ENCODE measurements at regions not wholly inside any gene's neighbourhood (a gene's known extent, or its start where the extent isn't known, plus 50 kb on each side); places are given as distances from the start of the nearest gene placed in this dataset.

- POLR2A ChIA-PET: interaction anchor here (0.7 kb wide), 1 partner anchor 23 kb away, joined by 6 read pairs; no protein-coding TSS in a partner anchor
- DNase-seq (ENCODE audit: low read depth): no peak
Observed at GRCh38 chr3:150170852-150171520, 200.3 kb upstream of the PFN2 start.

GRCh38 chr3:150169330-150169940, 198.7 kb upstream of the PFN2 start:
- ChIA-PET POLR2A (no interaction called here), CTCF (no interaction called here)
- no peak for DNase-seq (ENCODE audit: low read depth)
- Histone ChIP-seq H3K27me3 (ENCODE audit: control insufficient read depth, insufficient read depth, low read length) (no peaks in the 10 kb centered on the region), H3K4me3 (ENCODE audit: low read depth, low read length) (no peak overlapping the region), H3K36me3 (ENCODE audit: control insufficient read depth, insufficient read depth, low read length) (no peaks in the 10 kb centered on the region)
- TF ChIP-seq CTCF (IDR thresholded peaks at IDR 0.05; ENCODE audit: insufficient read depth, low read depth, low read length): no peak

More at GRCh38 chr3:150170852-150171520, 200.3 kb upstream of the PFN2 start:
- TF ChIP-seq CTCF (IDR thresholded peaks at IDR 0.05; ENCODE audit: insufficient read depth, low read depth, low read length): no peak
- no peaks in the 10 kb centered on the region for H3K27me3 ChIP-seq (ENCODE audit: control insufficient read depth, insufficient read depth, low read length)
- CTCF ChIA-PET: interaction anchor here (1.3 kb wide), 1 partner anchor 13 kb away, joined by 3 read pairs; no protein-coding TSS in a partner anchor
- H3K36me3 ChIP-seq (ENCODE audit: control insufficient read depth, insufficient read depth, low read length): no peaks in the 10 kb centered on the region
- H3K4me3 ChIP-seq (ENCODE audit: low read depth, low read length): no peak overlapping the region

GRCh38 chr3:150168698-150169097, 198.0 kb upstream of the PFN2 start:
- Histone ChIP-seq H3K27me3 (ENCODE audit: control insufficient read depth, insufficient read depth, low read length) (no peaks in the 10 kb centered on the region), H3K36me3 (ENCODE audit: control insufficient read depth, insufficient read depth, low read length) (no peaks in the 10 kb centered on the region), H3K4me3 (ENCODE audit: low read depth, low read length) (no peak overlapping the region)
- POLR2A ChIA-PET: no interaction called here
- CTCF ChIA-PET: no interaction called here
- no peak for TF ChIP-seq CTCF (IDR thresholded peaks at IDR 0.05; ENCODE audit: insufficient read depth, low read depth, low read length)
- DNase-seq (ENCODE audit: low read depth): no peak

- H3K27me3 ChIP-seq (ENCODE audit: control insufficient read depth, insufficient read depth, low read length): no peaks in the 10 kb centered on the region
- CTCF ChIA-PET: interaction anchor here (1.4 kb wide), 1 partner anchor 15 kb away, joined by 3 read pairs; no protein-coding TSS in a partner anchor
- no peak for DNase-seq (ENCODE audit: low read depth)
- POLR2A ChIA-PET: no interaction called here
- no peaks in the 10 kb centered on the region for H3K36me3 ChIP-seq (ENCODE audit: control insufficient read depth, insufficient read depth, low read length)
- TF ChIP-seq CTCF (IDR thresholded peaks at IDR 0.05; ENCODE audit: insufficient read depth, low read depth, low read length): no peak
- H3K4me3 ChIP-seq (ENCODE audit: low read depth, low read length): no peak overlapping the region
Observed at GRCh38 chr3:150165396-150166094, 194.8 kb upstream of the PFN2 start.

- TF ChIP-seq CTCF (IDR thresholded peaks at IDR 0.05; ENCODE audit: insufficient read depth, low read depth, low read length): no peak
- CTCF ChIA-PET: interaction anchor here (1.9 kb wide), 1 partner anchor 14 kb away, joined by 6 read pairs; no protein-coding TSS in a partner anchor
Observed at GRCh38 chr3:150161011-150161410, 190.3 kb upstream of the PFN2 start.

More at GRCh38 chr3:150161011-150161410, 190.3 kb upstream of the PFN2 start:
- DNase-seq (ENCODE audit: low read depth): no peak
- H3K4me3 ChIP-seq (ENCODE audit: low read depth, low read length): no peak overlapping the region
- POLR2A ChIA-PET: no interaction called here
- H3K36me3 ChIP-seq (ENCODE audit: control insufficient read depth, insufficient read depth, low read length): no peaks in the 10 kb centered on the region
- no peaks in the 10 kb centered on the region for H3K27me3 ChIP-seq (ENCODE audit: control insufficient read depth, insufficient read depth, low read length)
